HS-27A (cell line): ENCODE measurements at regions not wholly inside any gene's neighbourhood (a gene's known extent, or its start where the extent isn't known, plus 50 kb on each side); places are given as distances from the start of the nearest gene placed in this dataset.
A peak's percentile ranks its signal among the peaks of the same experiment; 100 is the strongest.
"Not testable (repeated sequence)": the region's sequence is repeated elsewhere in the genome, so short reads cannot be mapped to it uniquely, and the experiment has no call there.

ENCODE experiments used
- DNase-seq: peaks from one replicate; pipeline ENCODE4 v3.0.0-alpha.2; 2012; ENCODE audit warnings: low read depth, missing footprints

- no peak for DNase-seq
Observed at GRCh38 chr2:121047383-121047782, 237.6 kb downstream of the TFCP2L1 start.

GRCh38 chr2:121049131-121049530 lies 235.9 kb downstream of the TFCP2L1 start:
- DNase-seq, result no peak

DNA sequence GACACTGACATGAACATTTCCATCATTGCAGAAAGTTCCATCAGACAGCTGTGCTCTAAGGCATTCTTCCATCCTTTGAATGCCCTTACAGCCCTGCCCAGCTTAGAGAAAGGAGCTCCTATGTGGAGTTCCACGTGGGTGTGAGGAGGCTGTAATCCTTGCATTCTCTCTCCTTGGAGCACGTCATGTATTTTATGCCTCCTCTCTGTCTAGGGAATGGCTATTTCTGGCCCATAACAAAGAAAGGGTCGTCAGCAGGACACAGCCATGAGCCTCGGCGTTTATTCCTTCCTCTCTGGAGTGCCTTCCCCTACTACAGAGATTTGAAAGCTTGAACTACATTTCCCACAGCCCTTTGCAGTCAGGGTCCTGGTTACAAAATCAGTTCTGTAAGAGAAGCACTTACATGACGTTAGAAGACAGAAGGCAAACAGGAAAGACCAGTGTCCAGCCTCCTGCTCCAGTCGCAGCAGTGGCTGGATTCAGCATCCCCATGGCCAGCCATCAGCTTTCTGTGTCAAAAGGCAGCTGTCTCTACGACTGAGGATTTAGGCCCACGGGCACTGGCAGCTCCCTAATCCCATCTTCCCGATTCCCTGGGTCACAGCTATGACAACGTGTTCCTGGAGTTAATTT lies 234.9 kb downstream of the TFCP2L1 start:
- DNase-seq, result no peak

- no peak for DNase-seq
Observed at GRCh38 chr2:121051311-121051710, 233.7 kb downstream of the TFCP2L1 start.

GRCh38 chr2:121052023-121052422 lies 233.0 kb downstream of the TFCP2L1 start:
- DNase-seq, result no peak

GRCh38 chr2:121052521-121052920 lies 232.5 kb downstream of the TFCP2L1 start:
- no peak for DNase-seq

GRCh38 chr2:121055088-121055487 lies 229.9 kb downstream of the TFCP2L1 start:
- DNase-seq, result no peak

GRCh38 chr2:121055501-121055900 lies 229.5 kb downstream of the TFCP2L1 start:
- no peak for DNase-seq

DNA sequence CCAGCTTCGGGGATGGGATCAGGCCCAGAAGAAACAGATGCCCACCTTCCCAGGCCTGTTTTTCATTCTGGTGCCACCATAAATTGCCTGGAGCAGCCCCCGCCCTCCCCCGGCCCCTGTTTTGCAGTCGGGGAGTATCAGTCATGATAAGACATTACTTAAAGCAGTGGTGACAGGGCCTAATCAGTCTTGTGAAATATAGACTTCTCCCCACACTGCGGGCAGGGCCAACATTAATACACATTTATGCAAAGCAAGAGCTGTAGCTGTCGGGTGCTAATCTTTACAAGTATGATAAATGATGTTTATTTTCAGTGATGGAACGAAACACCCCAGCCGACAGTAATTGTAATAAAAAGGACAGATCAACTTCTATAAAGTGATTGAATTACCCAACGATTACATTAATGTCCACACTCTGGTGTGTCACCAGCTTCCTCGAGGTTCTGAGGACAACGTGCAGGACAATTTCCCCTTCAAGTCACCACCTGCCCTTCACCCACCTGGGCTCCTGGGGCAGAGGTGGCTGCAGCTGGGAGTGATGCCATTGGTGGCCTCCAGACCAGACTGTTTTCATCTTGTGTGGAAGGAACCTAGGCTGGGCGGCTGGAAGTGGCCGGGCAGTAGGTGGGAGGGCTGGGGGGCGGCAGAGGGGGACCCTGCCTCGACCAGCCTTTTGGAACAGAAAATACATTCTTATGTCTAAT lies 226.0 kb downstream of the TFCP2L1 start:
- no peak for DNase-seq

DNA sequence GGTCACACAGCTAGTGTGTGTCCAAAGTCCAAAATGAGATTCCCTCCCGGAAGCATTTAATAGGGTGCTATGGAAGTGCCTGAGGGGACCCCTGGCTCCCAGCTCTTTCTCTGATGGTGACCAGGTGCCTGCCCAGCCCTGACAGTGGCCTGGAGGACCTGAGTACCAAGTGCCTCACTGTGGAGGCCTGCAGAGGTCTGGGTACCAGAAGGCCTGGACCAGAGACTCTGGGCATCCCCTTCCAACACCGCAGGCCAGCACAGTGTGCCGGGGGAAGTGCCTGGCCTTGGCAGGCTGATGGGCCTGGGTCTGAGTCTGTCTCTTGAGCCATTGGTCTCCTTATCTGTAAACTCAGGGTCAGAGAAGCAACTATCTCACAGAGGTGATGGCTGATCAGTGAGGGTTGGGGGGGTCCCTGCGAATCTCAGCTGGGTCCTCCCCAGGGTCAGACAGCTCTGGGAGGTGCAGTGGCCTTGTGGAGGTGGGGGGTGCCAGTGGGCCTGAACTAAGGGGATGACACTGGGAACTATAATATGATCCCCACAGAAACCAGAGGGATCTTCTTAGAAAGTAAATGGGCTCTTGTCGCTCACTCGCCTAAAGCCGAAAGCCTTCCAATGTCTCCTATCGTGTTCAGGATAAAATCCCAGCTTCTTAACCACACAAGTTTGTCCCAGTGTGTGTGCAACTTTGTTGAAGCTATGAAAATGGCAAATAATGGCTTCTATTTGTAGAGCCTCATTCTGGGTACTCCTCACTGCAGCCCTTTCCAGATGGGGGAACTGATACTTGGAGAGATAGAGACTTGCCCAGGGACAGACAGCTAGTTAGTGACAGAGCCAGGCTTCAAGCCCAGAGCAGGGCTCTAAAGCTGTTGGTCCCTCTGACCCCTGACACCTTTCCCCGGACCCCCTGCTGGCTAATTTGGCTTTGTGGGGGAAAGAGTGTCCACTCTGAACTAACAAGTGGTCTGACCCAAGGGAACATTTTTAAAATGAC lies 225.1 kb downstream of the TFCP2L1 start:
- no peak for DNase-seq

- DNase-seq, result no peak
Observed at GRCh38 chr2:121061633-121062032, 223.4 kb downstream of the TFCP2L1 start.

DNA sequence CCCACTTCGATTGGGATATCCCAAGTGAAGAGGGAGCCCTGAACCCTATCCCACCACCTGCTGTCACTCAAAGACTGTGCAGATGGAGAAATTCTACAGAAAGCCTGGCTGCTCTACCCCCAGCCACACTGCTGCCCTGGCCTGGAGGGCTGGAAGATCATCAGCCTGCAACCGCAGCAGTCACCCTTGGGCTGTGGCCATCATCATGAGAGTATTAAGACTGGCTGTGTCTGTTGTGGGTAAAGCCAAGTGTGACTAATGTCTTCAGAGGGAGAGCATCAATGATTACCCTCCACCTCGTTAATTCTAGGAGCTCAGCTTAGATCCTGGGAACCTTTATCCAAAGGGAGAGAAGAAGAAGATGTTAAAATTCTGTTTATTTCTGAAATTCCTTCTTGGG lies 221.5 kb downstream of the TFCP2L1 start:
- DNase-seq, result no peak

GRCh38 chr2:121064186-121064585 lies 220.8 kb downstream of the TFCP2L1 start:
- DNase-seq, result no peak

DNA sequence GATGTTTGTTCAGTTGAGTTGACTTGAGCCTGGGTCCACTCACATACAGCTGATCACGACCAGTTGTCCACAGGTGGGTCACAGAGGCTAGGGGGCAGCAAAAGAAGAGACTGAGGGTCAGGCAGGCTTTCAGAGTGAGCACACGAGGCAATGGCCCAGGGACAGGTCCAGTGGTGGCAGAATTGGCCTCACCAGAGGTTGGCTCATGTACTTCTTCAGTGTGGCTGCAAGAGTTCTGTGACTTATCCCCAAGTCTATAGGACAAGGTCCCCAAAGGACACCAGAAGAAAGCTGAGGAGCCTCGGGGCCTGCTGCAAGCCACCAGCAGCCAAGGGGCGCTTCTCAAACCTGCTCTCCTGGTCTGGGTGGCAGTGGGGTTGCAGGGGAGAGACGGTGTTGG lies 219.8 kb downstream of the TFCP2L1 start:
- no peak for DNase-seq

DNA sequence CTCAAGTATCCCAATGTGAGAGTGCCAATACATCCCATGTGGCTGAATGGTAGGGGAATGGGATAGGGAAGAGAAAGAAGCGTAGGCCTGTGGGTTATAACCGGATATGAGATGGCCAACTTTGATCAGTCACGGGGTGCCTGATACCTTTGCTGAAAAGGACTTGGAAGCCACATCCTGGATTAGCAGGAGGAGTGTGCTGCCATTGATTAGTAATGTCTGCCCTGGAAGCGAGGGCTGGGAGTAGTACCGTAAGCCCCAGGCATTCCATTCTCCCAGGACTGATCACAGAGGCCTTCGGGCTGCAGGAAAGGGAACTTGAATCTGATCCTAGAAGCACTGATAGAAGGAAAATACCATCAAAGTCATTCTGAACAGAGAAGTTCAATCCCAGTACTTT lies 218.5 kb downstream of the TFCP2L1 start:
- no peak for DNase-seq

GRCh38 chr2:121068851-121069250 lies 216.2 kb downstream of the TFCP2L1 start:
- DNase-seq, result no peak

GRCh38 chr2:121069434-121069969 lies 215.5 kb downstream of the TFCP2L1 start:
- DNase-seq, result no peak

GRCh38 chr2:121070061-121070460 lies 214.9 kb downstream of the TFCP2L1 start:
- not testable (repeated sequence) for DNase-seq

DNA sequence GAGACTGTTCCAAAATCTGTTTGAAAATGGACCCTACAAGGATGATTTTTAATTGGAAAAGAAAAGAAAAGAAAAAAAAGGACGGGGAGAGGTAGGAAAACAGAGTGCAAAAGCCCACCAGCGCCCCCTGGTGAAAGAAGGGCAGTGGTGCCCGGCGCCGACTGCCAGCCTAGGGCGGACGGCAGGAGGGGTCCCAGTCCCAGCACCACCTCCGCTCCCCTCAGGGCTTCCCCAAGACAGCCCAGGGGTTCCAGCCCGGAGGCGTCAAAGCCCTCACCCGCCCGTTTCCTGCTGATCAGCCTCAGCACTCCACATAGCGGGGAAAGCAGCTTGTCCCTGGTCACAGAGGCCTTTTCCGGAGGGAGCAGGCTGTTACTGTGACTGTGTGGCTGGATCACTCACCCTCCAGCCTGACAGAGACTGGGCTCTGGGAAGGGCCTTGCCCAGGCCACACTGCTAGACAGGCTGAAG lies 213.9 kb downstream of the TFCP2L1 start:
- peak; percentile 41 for DNase-seq

DNA sequence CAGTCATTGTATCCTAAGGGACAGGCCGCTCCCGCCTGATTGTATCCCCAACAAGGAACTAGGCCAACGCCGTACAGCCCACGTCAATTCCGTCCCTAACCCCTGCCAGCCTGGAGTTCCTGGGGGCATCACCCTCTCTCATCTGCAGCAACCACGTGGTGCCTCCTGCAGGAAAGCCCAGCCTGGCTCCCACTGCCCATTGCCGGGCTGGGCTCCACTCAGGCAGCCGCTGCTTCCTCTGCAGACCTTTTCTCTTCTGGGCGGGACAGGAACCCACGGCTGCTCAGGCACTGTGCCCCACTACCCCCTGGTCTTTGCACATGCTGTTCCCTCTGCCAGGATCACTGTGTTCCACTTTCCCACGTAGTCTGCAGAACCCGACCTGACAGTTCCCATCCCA lies 212.2 kb downstream of the TFCP2L1 start:
- no peak for DNase-seq

DNA sequence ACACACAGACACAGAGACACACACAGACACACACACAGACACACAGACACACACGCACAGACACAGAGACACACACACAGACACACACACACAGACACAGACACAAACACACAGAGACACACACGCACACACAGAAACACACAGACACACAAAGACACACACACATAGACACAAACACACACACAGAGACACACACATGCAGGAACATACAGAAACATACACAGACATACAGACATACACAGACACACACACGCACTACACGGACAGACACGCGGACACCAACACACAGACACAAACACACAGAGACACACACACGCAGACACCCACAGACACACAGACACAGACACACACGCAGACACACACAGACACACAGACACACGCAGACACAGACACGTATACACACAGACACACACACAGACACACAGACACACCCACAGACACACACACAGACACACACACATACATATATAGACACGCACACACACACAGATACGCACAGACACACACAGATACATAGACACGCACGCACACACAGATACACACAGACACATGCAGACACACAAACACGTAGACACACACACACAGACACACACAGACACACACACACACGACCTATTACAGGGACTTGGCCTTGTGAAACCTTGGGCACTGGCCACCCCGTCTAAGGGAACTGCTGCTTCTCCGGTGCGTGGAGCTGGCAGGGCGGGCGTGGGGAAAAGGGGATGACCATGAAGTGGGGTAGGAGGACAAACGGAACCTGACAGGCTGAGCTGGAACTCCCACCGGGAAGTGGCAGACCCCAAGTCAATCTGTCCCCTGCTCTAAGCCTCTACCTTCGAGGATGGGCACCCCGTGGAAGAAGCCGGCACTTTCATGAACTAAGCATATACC lies 211.4 kb downstream of the TFCP2L1 start:
- no peak for DNase-seq
